Hypothalamus (tissue), 51 donors: ENCODE measurements at regions not wholly inside any gene's neighbourhood (a gene's known extent, or its start where the extent isn't known, plus 50 kb on each side); places are given as distances from the start of the nearest gene placed in this dataset.
"Not testable (repeated sequence)": the region's sequence is repeated elsewhere in the genome, so short reads cannot be mapped to it uniquely, and the experiment has no call there.

Experiments used
- DNase-seq, 51 donors: peaks; one replicate each; lab custom pipeline; 2025; lab: John Stamatoyannopoulos, UW

DNA sequence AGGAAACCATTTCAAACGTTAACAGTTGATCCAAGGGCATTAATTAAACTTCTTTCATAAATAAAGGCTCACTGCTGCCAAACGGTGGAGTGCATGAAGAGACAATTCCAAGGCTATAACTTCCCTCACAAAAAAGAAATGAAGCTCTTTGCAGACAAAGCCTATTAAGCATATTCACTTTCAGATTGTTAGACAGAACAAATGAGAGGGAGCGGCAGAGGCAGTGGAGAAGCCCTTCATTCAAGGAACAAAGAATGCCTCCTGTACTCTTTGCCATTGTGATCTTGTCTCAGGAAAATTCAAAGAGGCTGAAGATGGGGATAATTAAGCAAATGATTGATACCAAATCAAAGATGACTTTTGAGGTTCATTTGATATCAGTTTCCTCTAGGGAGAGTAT, 370.5 kb upstream of the FAT1 start:
- DNase-seq, result no peak

DNA sequence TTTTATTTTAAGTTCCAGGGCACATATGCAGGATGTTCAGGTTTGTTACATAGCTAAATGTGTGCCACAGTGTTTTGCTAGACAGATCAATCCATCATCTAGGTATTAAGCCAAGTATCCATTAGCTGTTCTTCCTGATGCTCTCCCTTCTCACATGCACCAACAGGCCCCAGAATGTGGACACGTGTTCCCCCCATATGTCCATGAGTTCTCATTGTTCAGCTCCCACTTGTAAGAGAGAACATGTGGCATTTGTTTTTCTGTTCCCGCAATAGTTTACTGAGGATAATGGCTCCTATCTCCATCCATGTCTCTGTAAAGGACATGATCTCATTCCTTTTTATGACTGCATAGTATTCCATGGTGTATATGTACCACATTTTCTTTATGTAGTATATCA, 374.8 kb upstream of the FAT1 start:
- DNase-seq, result no peak

DNA sequence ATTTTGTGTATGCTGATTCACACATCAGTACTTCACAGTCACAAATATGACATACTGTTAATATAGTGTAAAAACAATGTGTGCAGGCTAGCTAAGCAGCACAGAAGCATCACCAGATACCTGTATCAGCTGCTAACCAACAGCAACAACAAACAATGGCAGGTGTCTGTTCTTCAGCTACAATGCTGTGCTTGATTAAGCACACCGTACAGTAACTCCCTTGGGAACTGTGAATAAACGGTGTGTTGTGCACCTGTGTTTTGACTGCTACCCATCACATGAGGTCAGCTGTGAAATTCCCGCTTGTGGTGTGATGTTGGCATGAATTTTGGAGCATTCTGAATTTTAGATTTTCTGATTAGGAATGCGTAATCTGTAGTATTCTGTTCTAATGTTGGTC, 379.7 kb upstream of the FAT1 start:
- DNase-seq, result no peak

DNA sequence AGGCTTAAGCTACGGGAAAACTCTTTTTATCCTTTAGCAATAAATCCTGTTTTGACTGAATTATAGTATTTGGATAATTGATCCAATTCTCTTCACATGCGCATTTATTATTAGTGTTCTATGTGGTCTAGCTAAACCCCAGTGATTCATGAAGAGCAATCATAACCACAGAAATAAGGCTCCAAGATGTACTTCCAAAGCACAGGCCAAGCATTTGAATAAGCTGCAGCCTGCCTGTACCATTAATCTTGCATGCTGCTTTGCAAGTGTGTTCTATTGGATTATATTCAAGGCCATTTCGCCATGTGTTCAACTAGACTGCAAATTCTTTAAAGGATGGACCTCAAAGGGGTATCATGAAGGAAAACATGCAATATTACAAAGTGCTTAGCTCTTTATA, 385.2 kb upstream of the FAT1 start:
- DNase-seq, result no peak

DNA sequence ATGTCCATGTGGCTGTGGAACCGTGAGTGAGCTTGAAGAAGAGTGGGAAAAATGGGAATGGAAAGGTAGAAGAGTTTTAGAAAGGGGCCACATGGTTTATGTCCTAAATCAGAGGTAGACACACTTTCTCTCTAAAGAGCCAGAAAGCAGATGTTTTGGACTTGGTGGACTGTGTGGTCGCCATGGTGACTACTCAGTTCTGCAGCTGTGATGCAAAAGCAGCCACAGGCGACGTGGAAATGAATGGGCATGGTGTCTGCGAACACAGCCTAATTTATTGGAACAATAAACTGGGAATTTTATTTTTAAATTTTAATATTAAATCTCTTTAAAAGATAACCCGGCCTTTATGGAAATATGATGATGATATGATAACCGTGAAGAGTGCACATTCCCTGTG, 386.0 kb upstream of the FAT1 start:
- no peak for DNase-seq

DNA sequence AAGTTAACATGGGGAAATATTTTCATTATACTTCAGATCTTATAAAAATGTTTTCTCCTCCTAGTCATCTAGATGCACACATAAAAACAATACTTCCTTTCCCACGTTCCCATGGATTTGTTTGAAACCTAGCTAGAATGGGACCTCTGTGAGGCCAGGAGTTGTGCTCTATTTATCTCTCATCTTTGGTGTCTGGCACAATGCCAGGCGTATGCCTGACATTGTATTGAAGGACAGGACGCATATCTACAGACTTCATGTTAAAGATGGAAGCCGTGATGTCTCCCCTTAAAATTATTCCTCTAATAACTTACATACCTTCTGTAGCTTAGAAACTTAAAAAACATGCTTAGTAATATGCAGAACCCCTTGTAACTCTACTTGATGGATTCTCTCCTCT, 394.5 kb upstream of the FAT1 start:
- no peak for DNase-seq

DNA sequence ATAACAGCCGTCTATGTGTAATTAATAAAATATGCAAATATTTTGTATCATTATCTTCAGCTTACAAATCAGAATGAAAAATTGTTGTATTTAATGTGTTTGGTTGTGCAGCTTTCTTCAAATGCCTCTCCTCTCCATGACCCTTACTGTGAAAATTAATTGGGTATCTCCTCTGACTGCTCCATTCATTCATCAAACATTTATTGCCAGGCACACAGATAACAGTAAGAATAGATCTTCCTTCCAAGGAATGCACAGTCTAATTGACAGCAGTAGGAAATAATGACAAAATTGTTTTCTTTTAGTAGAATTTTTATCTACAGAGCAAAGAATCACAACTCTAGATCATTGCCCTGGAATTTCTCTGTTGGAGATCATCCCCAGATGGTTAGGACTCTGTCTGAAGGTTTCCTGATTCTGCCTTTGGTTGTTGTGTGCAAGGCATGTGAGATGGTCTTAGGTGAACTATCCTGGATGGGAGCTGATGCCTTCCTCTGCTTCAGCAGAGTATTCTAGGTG, 395.0 kb upstream of the FAT1 start:
- no peak for DNase-seq

DNA sequence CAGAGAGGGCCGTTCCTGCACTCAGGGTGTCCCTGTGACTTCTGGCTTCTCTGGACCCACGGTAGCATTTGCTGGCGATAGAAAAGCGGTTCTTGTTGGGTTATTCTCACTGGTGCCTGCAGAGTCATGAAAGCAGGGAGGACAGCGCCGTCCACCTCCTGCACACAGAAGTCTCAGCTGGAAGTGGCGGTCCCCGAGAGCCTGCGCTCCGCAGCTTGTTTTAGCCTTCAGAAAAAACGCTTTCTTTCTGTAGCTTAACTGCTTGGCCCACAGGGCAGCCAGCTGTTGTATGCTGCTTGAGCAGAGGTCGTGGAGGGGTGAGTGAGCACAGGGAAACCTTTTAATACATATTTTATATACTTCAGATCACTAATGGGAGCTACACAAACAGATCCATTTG, 400.7 kb upstream of the FAT1 start:
- DNase-seq, result peak in 9 of 51 donors; percentile 1 to 21 (median 3)

DNA sequence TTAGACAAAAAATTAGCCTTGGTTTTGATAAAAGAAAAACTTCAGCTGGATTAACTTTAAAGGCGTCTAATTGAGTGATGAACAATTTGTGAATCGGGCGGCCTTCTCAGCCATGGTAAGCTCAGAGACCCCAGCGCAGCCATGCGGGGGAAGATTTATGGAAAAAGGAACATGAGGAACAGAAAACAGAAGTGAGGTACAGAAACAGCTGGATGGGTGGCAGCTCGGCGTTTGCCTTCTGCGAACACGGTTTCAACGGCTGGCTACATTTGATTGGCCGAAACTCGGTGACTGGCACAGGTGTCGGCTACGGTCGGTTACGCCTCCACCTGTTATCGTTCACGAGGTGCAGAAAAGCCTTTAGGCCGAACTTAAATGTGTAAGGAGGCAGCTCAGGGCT, 401.4 kb upstream of the FAT1 start:
- no peak for DNase-seq

DNA sequence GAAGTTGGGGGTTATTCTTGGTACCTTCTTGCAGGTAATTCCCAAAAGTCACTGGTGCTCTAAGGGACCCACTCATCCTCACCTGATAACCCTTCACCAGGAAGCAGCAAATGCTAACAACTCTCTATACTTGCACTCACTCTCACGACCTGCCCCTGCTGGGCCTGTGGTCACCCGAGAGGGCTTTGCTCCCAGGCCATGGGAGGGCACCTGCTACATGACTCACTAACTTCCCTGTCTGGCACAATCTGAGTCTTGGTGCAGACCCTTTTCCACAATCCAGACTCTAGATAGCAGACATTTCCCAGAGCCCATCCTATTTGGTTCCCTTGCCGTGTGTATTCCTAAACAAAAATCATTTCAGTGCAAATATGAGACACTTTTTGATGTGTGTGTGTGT, 403.8 kb upstream of the FAT1 start:
- no peak for DNase-seq

DNA sequence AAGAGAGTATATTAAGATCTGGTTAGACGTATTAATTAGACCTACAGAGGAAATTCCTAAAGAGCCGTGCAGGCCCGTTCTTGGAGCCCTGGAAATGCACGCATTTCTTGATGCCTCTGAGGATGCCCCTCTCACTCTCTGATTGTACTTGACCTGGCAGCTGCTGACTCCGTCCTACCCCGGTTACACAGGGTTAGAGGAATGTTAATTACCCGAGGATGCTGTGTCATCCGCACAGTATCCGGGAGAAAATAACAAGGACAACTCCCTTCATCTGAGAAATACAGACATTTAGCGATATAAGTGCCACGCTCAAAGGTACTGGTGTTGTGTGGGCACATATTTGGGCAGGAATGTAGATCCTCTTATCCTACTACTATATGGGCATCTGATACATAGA, 404.6 kb upstream of the FAT1 start:
- no peak for DNase-seq

DNA sequence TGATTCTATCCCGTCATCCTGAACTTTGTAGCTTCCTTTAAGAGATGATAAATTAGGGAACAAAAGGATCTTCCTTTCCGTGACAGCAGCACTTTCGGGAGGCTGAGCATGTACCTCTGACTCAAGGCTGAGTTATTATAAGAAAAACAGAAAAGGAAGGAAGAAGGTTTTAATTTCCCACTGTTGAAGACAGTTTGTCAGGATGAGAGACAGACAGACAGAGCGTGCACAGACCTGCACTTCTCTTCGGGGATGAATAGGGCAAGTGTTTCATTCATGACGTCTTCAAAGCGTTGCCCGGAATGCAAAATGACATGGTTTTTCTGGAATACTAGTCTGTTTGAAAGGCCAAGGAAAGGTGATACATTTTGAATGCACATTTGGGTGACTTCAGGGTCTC, 405.3 kb upstream of the FAT1 start:
- peak in 1 of 51 donors; percentile 4 for DNase-seq

DNA sequence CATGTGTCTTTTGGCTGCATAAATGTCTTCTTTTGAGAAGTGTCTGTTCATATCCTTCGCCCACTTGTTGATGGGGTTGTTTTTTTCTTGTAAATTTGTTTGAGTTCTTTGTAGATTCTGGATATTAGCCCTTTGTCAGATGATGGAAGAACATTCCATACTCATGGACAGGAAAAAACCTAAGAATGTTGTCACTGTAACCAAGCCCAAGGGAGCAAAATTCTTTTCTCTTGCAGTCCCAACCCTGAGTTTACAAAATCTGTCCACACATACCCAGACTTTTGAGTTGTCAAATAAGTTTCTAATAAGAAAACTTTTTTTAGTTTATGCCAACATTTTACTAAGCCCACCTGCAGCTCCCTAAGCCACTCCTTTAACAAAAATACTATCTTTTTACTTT, 408.2 kb upstream of the FAT1 start:
- DNase-seq, result not testable (repeated sequence)

DNA sequence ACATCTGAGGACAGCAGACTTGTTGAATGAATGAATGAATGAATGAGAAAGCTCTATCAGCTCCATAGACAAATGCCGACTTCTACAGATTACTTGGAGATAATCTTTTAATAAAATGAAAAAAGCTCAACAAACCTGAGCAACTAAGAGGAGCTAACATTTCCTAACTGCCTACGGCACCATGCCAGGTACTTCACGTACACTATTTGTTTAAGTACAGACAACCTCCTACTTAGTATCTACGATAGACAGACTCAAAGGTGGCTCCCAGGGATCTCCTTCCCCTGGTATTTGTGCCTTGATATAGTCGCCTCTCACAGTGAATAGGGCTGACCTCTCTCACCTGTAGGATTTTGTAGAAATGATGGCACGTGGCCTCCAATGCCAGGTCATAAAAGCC, 412.2 kb upstream of the FAT1 start:
- no peak for DNase-seq

DNA sequence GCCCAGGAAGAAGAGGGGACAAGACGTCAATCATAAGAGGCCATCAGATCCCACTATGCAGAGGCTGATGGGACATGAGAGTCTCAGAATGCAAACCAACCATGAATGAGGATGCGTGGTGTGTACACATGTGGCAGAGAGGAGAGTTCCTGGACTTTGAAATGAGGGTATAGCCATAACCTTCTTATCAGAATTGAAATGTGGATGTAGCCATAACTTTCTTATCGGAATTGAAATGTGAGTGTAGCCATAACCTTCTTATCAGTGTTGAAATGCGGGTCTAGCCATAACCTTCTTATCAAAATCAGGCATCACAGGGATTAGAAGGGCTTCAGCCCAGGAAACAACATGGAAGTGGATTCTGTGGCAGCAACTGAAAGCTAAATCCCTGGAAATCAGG, 415.5 kb upstream of the FAT1 start:
- no peak for DNase-seq

DNA sequence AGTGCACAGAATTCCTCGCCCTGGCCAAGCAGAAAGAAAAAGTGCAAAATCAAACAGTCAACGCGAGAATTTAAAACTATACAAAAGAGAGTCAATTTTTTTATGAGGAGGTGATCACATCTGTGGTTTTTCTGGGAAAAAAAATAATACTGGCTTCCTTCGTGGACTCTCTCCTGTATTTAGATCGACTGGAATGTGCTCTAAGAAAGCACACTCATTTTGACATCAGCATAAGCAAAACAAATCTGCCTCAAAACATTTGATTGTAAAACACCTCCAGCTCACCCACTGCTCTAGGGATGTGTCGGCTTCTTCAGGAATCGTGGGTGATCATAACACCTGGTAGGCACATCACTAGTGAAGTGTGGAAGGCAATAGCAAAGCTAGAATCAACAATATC, 417.4 kb upstream of the FAT1 start:
- DNase-seq, result no peak

DNA sequence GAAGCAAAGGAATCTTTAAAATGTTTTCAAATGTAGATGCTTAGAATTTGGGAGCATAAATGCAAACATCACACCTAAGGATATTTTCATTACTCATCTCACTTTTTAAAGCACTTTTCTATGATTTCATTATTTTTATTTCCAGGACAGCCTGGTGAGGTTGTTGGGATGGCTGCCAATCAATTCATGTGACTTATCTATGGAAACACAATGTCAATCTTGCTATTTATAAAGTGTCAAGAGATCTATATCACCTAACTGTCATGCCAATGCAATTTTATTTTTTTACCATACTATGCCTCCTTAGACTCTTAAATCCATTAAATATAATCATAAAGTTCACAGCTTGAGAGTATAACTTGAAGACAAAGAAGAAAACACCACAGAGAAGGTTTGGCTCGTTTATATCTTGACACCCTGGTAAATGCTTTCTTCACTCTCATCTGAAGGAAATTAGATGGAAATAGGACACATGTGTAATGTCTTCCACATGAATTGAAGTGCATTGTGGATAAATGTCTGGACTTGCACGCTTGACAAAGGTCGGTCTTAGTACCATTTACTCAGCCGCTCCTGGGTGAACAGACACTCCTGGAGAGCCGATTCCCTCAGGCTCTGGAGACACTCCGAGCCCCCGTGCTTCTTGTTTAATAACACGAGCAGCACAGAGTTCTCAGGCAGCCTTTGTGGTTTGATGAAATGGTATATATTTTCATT, 425.7 kb upstream of the FAT1 start:
- no peak for DNase-seq

DNA sequence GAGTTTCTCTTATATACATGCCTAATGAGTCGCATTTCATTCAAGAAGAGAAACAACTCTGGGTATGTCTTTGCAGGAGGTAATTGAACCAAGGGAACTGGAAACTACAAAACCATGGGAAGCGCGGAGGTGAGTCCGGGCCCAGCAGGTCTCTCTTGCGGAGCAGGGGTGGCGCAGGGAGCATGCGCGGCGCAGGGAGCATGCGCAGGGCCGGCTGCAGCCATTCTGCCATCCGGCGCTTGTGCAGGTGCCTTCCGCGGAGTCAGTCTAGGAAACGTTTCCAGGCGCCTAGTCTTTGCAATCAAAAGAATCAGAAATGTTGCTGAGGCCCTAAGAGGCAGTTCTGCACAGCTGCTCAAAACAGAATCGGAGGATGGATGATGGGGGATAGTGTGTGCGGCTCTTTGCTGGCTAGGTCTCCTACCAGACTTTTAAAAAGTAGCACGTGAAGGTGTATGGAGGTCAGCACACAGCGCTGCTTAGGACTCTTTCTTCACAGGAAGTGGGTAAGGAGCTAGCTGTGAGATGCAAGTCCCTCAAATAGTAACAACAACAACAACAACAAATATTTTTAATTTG, 433.8 kb upstream of the FAT1 start:
- DNase-seq, result no peak

DNA sequence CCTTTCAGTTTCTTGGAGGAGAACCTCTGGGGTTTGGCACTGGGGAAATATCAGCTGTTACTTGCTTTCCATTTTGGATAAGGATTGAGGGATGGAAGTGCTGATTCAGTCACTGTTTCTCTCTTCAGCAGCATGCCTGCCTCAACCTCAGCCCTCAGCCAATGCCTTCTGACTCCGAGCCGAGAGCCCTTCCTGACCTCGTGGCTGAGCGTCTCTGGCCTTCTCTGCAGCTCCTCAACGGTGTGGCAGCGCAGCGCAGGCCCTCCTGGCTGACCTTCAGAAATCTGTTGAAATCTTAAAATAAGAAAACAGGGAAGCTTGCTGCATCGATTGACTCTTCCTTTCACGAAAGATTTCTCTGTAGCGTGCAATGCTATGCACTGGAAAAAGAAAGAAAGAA, 434.3 kb upstream of the FAT1 start:
- no peak for DNase-seq

DNA sequence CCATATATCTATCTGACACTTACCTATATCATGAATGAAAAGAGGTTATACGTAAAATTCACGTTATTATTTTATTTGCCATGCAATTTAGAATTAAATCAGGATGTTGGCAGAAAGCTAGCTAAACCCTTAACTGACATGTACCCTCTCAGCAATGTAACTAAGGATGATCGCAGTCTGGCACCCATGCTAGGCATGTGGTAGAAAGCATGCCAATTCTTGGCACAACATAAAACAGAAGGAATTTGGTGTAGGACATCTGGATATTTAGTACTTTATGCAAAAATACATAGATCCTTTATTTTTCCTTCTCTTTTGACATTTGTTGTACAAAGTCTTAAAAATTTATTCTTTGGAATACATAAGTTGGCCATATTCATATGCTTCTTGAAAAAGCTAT, 436.8 kb upstream of the FAT1 start:
- DNase-seq, result no peak

DNA sequence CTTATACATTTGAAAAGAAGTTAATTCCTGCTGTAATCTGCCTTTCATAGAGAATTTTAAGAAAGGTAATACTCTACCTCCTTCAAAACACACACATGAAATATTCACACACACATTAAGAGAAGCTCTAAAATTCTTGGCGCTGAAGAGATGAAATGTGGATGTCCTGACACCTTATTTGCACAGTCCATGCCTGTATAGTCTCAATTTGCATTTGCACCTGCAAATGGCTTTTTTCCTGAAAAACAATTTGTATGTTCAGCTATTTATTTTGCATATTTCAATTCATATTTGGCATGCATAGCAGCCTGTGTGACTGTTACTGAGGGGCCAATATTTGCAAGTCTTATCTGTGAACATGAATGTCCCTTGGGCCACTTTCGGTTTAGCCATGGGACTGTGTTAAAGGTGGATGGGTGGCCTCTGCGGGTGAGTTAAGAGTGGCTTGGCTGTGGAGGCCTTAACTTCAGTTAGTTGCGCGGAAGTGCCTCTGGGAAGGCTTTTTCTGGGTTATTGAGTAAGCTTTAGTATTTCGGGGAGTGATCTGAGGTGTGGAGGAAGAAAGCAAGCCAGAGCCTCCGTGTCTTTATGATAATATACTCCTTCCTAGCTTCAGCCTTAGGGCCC, 443.3 kb upstream of the FAT1 start:
- DNase-seq, result no peak

DNA sequence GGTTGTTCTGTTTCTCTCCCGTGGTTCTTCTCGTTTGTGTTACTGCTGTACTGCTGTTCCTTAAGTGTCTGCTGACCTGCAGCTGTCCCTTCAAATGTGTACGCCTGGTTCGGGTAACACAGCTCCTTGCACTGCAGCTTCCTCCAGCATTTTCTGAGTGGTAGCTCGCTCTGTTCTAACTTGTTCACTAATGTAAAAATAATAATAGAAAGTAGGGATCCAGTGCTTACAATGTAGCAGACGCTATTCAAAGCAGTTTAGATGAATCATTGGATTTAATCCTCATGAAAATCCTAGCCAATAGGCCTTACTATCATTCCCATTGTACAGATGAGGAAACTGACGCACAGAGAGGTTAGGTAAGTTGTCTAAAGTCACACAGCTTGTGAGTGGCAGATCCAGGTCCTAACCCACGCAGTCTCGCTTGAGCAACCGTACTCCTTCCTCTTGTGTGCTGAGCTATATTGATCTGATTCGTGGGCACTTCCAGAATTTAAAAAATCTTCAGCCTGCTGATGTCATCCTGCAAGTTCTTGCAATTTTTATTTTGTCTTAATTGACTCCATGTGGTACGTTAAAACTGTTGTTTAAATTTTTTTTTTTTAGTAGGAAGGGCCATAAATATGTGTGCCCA, 448.2 kb upstream of the FAT1 start:
- no peak for DNase-seq
